Panc1 (cell line): ENCODE measurements at regions not wholly inside any gene's neighbourhood (a gene's known extent, or its start where the extent isn't known, plus 50 kb on each side); places are given as distances from the start of the nearest gene placed in this dataset.

Experiments
- ATAC-seq: fragments of 200-7000 bp; cut with Tn5 transposase; 2 replicates; pipeline ENCODE4 v1.9.1; 2020; ENCODE audit warnings: mild to moderate bottlenecking, moderate library complexity
- BruUV-seq: library from RNA; stranded (reverse); fragments of 400-500 nt; replicated peaks from 2 replicates; lab custom pipeline; 2021; lab: Mats Ljungman, UMichigan
- CTCF ChIA-PET: fragments of 300-600 bp; sonication (Branson Sonifier 250); formaldehyde crosslinking; loops from one replicate; lab custom pipeline; 2022; ENCODE audit warnings: antibody characterized with exemption; lab: Charles Lee
- POLR2A ChIA-PET: fragments of 300-600 bp; sonication (Branson Sonifier 250); formaldehyde crosslinking; loops from one replicate; lab custom pipeline; 2022; ENCODE audit warnings: antibody characterized with exemption; lab: Charles Lee
- DNase-seq: peaks from one replicate; pipeline ENCODE4 v3.0.0-alpha.2; 2010; ENCODE audit warnings: low read depth, low spot score
- H3K27ac ChIP-seq: 2 replicates; pipeline ENCODE4 v1.5.1; 2011; ENCODE audit warnings: mild to moderate bottlenecking, low read length, inconsistent platforms
- H3K27me3 ChIP-seq: fragments of 200-500 bp; sonication (Bioruptor generic); 2 replicates; pipeline ENCODE4 v1.6.0; 2014; ENCODE audit warnings: low read length, inconsistent platforms; ENCODE audit not compliant: control insufficient read depth, insufficient read depth
- H3K36me3 ChIP-seq: fragments of 200-500 bp; sonication (Bioruptor generic); 2 replicates; pipeline ENCODE4 v1.5.1; 2014; ENCODE audit warnings: inconsistent platforms, mild to moderate bottlenecking, low read length, moderate library complexity; ENCODE audit not compliant: control insufficient read depth, insufficient read depth
- H3K4me1 ChIP-seq: 2 replicates; pipeline ENCODE4 v1.5.1; 2011; ENCODE audit warnings: inconsistent platforms, mild to moderate bottlenecking, low read length, moderate library complexity; ENCODE audit not compliant: control insufficient read depth, insufficient read depth
- H3K4me3 ChIP-seq, 2 experiments: 2 replicates each; pipeline ENCODE4 v1.5.1; 2011 to 2012; ENCODE audit warnings: low read depth in 2 of 2, low read length in 2 of 2, mild to moderate bottlenecking in 2 of 2, inconsistent platforms in 1 of 2, moderate library complexity in 1 of 2
- H3K9me3 ChIP-seq: fragments of 200-500 bp; sonication (Bioruptor generic); 2 replicates; pipeline ENCODE4 v1.5.1; 2014; ENCODE audit warnings: low read depth, mild to moderate bottlenecking, inconsistent platforms, low read length, moderate library complexity; ENCODE audit not compliant: control insufficient read depth, insufficient read depth
- CTCF ChIP-seq: fragments of 450-650 bp; IDR thresholded peaks from 2 replicates; pipeline ENCODE4 v1.5.1; 2017; ENCODE audit warnings: mild to moderate bottlenecking
- POLR2AphosphoS5 ChIP-seq: IDR thresholded peaks from 2 replicates; pipeline ENCODE4 v1.6.1; 2012; ENCODE audit warnings: mild to moderate bottlenecking, low read depth, low read length, moderate library complexity
- REST ChIP-seq, 2 experiments: IDR thresholded peaks; 2 replicates each; pipeline ENCODE4 v1.6.1; 2011 to 2012; ENCODE audit warnings: low read depth in 2 of 2, control low read depth in 1 of 2, low read length in 1 of 2, mild to moderate bottlenecking in 1 of 2, moderate library complexity in 1 of 2; ENCODE audit not compliant: insufficient read depth in 1 of 2
- SIN3A ChIP-seq: IDR thresholded peaks from 2 replicates; pipeline ENCODE4 v1.6.1; 2012; ENCODE audit warnings: low read depth, mild to moderate bottlenecking, low read length, moderate library complexity, borderline replicate concordance; ENCODE audit not compliant: insufficient read depth
- TCF7L2 ChIP-seq: IDR thresholded peaks from 2 replicates; pipeline ENCODE4 v1.6.1; 2011; ENCODE audit warnings: mild to moderate bottlenecking, low read depth, low read length, inconsistent platforms
- in situ Hi-C: cut with HindIII; loops from 2 replicates; pipeline ENCODE4 v1.10.0; 2016; ENCODE audit warnings: low sequenced_read_pairs, low pct_unique_long_range_greater_than_20kb
- intact Hi-C: fragments of 100-400 bp; cut with micrococcal nuclease; formaldehyde crosslinking; loops from one replicate; pipeline ENCODE4 v1.10.0; 2022; ENCODE audit not compliant: unreplicated experiment

GRCh38 chr5:4086081-4086480, 490.4 kb downstream of the IRX1 start:
- Histone ChIP-seq H3K4me1 (no peaks in the 10 kb centered on the region), H3K4me3 (no peak overlapping the region), H3K36me3 (no peaks in the 10 kb centered on the region), H3K27me3 (no peaks in the 10 kb centered on the region), H3K9me3 (no peaks in the 10 kb centered on the region), H3K27ac (no peak overlapping the region)
- TF ChIP-seq POLR2AphosphoS5 (no peak), CTCF (no peak), SIN3A (no peak), REST (IDR thresholded peaks at IDR 0.05; ENCODE audit: insufficient read depth in 1 of 2, low read depth in 2 of 2, low read length in 1 of 2) (no peak), TCF7L2 (no peak)
- ATAC-seq (no peak), DNase-seq (no peak)
- intact Hi-C loops (no loop called here), in situ Hi-C loops (no loop called here)
- ChIA-PET CTCF (no interaction called here), POLR2A (no interaction called here)
- no TSS peak for BruUV-seq

GRCh38 chr5:4087110-4087509, 491.5 kb downstream of the IRX1 start:
- ChIA-PET CTCF (no interaction called here), POLR2A (no interaction called here)
- intact Hi-C loops: no loop called here
- in situ Hi-C loops: no loop called here
- BruUV-seq: no TSS peak
- Histone ChIP-seq H3K36me3 (no peaks in the 10 kb centered on the region), H3K4me1 (no peaks in the 10 kb centered on the region), H3K27ac (no peak overlapping the region), H3K9me3 (no peaks in the 10 kb centered on the region), H3K4me3 (no peak overlapping the region), H3K27me3 (no peaks in the 10 kb centered on the region)
- DNase-seq (no peak), ATAC-seq (no peak)
- TF ChIP-seq CTCF: no peak
- no peak for TF ChIP-seq REST (IDR thresholded peaks at IDR 0.05; ENCODE audit: insufficient read depth in 1 of 2, low read depth in 2 of 2, low read length in 1 of 2)
- TF ChIP-seq POLR2AphosphoS5: no peak
- no peak for TF ChIP-seq SIN3A
- no peak for TF ChIP-seq TCF7L2
